ENCODE measurements at regions not wholly inside any gene's neighbourhood (a gene's known extent, or its start where the extent isn't known, plus 50 kb on each side); places are given as distances from the start of the nearest gene placed in this dataset.

- H2AFZ ChIP-seq (ENCODE audit: low read depth), result no peak overlapping the region
- H3K9me3 ChIP-seq, result no peaks in the 10 kb centered on the region
- H3K4me3 ChIP-seq (ENCODE audit: low read depth in 2 of 2, low read length in 1 of 2), result no peak overlapping the region
- no peaks in the 10 kb centered on the region for H3K79me2 ChIP-seq (ENCODE audit: insufficient read depth)
- H3K27ac ChIP-seq (ENCODE audit: low read depth in 2 of 2, low read length in 1 of 2), result no peak overlapping the region
- H3F3A ChIP-seq (replicated peaks; ENCODE audit: insufficient read depth), result no peaks in the 10 kb centered on the region
- H3K9me2 ChIP-seq, result no peaks in the 10 kb centered on the region
- no peak for DNase-seq
- no peak overlapping the region for H3K9ac ChIP-seq
- no peaks in the 10 kb centered on the region for H3K27me3 ChIP-seq (ENCODE audit: insufficient read depth)
- WGBS (ENCODE audit: low lambda C conversion rate), result 47% methylated on average over 3 of the region's 3 CpGs
- CTCF ChIA-PET, result no interaction called here
- H4K20me1 ChIP-seq (ENCODE audit: insufficient read depth), result no peaks in the 10 kb centered on the region
- POLR2A ChIA-PET, result no interaction called here
- no peak overlapping the region for H3K4me2 ChIP-seq
- TF ChIP-seq TAF1 (IDR thresholded peaks at IDR 0.05; ENCODE audit: borderline replicate concordance, low read depth, low read length) (no peak), RXRA (IDR thresholded peaks at IDR 0.05; ENCODE audit: borderline replicate concordance, low read depth) (no peak), FOXM1 (IDR thresholded peaks at IDR 0.05; ENCODE audit: low read depth) (no peak), SMC3 (IDR thresholded peaks at IDR 0.05; ENCODE audit: low read depth, low read length) (no peak), PBX3 (IDR thresholded peaks at IDR 0.05) (no peak), JUND (IDR thresholded peaks at IDR 0.05) (no peak), GATA2 (CRISPR knock-in tag; IDR thresholded peaks at IDR 0.05) (no peak), CHD2 (IDR thresholded peaks at IDR 0.05; ENCODE audit: low read length, partially characterized antibody) (no peak), CTCF (IDR thresholded peaks at IDR 0.05) (no peak)
- TF ChIP-seq, protein P1, sequence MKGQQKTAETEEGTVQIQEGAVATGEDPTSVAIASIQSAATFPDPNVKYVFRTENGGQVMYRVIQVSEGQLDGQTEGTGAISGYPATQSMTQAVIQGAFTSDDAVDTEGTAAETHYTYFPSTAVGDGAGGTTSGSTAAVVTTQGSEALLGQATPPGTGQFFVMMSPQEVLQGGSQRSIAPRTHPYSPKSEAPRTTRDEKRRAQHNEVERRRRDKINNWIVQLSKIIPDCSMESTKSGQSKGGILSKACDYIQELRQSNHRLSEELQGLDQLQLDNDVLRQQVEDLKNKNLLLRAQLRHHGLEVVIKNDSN (IDR thresholded peaks at IDR 0.05; ENCODE audit: borderline replicate concordance, low read depth), result no peak
- H3K36me3 ChIP-seq (replicated peaks in 1 of 2; ENCODE audit: control insufficient read depth in 1 of 2, insufficient read depth in 2 of 2, low read length in 1 of 2), result no peaks in the 10 kb centered on the region
- H3K4me1 ChIP-seq (ENCODE audit: control insufficient read depth in 1 of 2, insufficient read depth in 2 of 2, low read depth in 1 of 2, low read length in 1 of 2), result no peaks in the 10 kb centered on the region
These were observed 333.1 kb downstream of the CAAP1 start for GRCh38 chr9:26559506-26559905.

- Histone ChIP-seq H3F3A (replicated peaks; ENCODE audit: insufficient read depth) (no peaks in the 10 kb centered on the region), H3K4me3 (ENCODE audit: low read depth in 2 of 2, low read length in 1 of 2) (no peak overlapping the region), H3K4me2 (no peak overlapping the region), H2AFZ (ENCODE audit: low read depth) (no peak overlapping the region), H3K79me2 (ENCODE audit: insufficient read depth) (no peaks in the 10 kb centered on the region), H3K9ac (no peak overlapping the region), H3K36me3 (replicated peaks in 1 of 2; ENCODE audit: control insufficient read depth in 1 of 2, insufficient read depth in 2 of 2, low read length in 1 of 2) (no peaks in the 10 kb centered on the region), H3K9me3 (no peaks in the 10 kb centered on the region), H3K4me1 (ENCODE audit: control insufficient read depth in 1 of 2, insufficient read depth in 2 of 2, low read depth in 1 of 2, low read length in 1 of 2) (no peaks in the 10 kb centered on the region), H3K9me2 (no peaks in the 10 kb centered on the region), H4K20me1 (ENCODE audit: insufficient read depth) (no peaks in the 10 kb centered on the region), H3K27me3 (ENCODE audit: insufficient read depth) (no peaks in the 10 kb centered on the region), H3K27ac (ENCODE audit: low read depth in 2 of 2, low read length in 1 of 2) (no peak overlapping the region)
- POLR2A ChIA-PET, result no interaction called here
- no peak for DNase-seq
- CTCF ChIA-PET, result no interaction called here
- TF ChIP-seq FOSL2 (IDR thresholded peaks at IDR 0.05; ENCODE audit: borderline replicate concordance, low read depth), result no peak
These were observed 340.6 kb downstream of the CAAP1 start for GRCh38 chr9:26551971-26552370.

Data from SK-N-SH (cell line).